GM12864 (cell line): ENCODE measurements at regions not wholly inside any gene's neighbourhood (a gene's known extent, or its start where the extent isn't known, plus 50 kb on each side); places are given as distances from the start of the nearest gene placed in this dataset.
"Not testable (repeated sequence)": the region's sequence is repeated elsewhere in the genome, so short reads cannot be mapped to it uniquely, and the experiment has no call there.

ENCODE experiments used
- DNase-seq: peaks from one replicate; pipeline ENCODE4 v3.0.0-alpha.2; 2011; ENCODE audit warnings: low read depth
- H3K4me3 ChIP-seq: 2 replicates; pipeline ENCODE4 v1.5.1; 2011; ENCODE audit warnings: mild to moderate bottlenecking, low read depth, low read length, control low read depth
- CTCF ChIP-seq: IDR thresholded peaks from 2 replicates; pipeline ENCODE4 v1.5.1; 2011; ENCODE audit warnings: low read depth, mild to moderate bottlenecking, moderate library complexity, low read length, control low read depth, inconsistent platforms; ENCODE audit errors: missing control alignments

GRCh38 chr9:82135106-82135505, 146.5 kb downstream of the SPATA31D1 start:
- no peak overlapping the region for H3K4me3 ChIP-seq
- DNase-seq = no peak
- no peak for TF ChIP-seq CTCF

- DNase-seq, H3K4me3 ChIP-seq: not testable (repeated sequence)
These were observed 149.5 kb downstream of the SPATA31D1 start for GRCh38 chr9:82138081-82138480.

- TF ChIP-seq CTCF = no peak
- DNase-seq = no peak
- H3K4me3 ChIP-seq = no peak overlapping the region
These were observed 151.9 kb downstream of the SPATA31D1 start for GRCh38 chr9:82140471-82140870.

- no peak for DNase-seq
- H3K4me3 ChIP-seq = no peak overlapping the region
- TF ChIP-seq CTCF = no peak
These were observed 156.2 kb downstream of the SPATA31D1 start for GRCh38 chr9:82144803-82145202.

GRCh38 chr9:82146677-82147076, 158.1 kb downstream of the SPATA31D1 start:
- no peak overlapping the region for H3K4me3 ChIP-seq
- no peak for DNase-seq
- TF ChIP-seq CTCF = no peak

- no peak for TF ChIP-seq CTCF
- no peak overlapping the region for H3K4me3 ChIP-seq
- no peak for DNase-seq
These were observed 159.3 kb downstream of the SPATA31D1 start for GRCh38 chr9:82147798-82148425.

GRCh38 chr9:82148426-82148810, 159.8 kb downstream of the SPATA31D1 start:
- H3K4me3 ChIP-seq = no peak overlapping the region
- no peak for DNase-seq
- no peak for TF ChIP-seq CTCF
